HG03103 (cell line): ENCODE measurements at regions not wholly inside any gene's neighbourhood (a gene's known extent, or its start where the extent isn't known, plus 50 kb on each side); places are given as distances from the start of the nearest gene placed in this dataset.
"Not testable (repeated sequence)": the region's sequence is repeated elsewhere in the genome, so short reads cannot be mapped to it uniquely, and the experiment has no call there.

Source experiments
- ATAC-seq: cut with Tn5 transposase; IDR thresholded peaks from one replicate; pipeline ENCODE4 v1.9.1; 2021; ENCODE audit warnings: low read depth; ENCODE audit not compliant: unreplicated experiment

DNA sequence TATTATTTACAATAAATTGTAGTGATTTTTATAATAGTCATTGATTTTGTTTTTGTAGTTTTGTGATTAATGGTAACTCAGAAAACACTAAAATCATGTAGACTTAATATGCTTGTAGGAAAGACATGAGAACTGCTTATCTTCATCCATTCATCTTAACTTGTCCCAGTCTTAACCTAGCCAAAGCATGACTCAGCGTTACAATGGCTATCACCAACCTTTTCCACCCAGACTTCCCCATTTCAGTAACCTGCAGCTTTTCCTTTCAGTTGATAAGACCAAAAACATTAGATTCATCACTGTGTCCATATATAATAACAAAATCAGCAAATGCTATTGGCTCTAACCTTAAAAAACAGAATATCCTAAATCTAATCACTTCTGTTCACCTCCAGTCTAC lies 106.2 kb upstream of the KLF8 start:
- ATAC-seq = no peak

DNA sequence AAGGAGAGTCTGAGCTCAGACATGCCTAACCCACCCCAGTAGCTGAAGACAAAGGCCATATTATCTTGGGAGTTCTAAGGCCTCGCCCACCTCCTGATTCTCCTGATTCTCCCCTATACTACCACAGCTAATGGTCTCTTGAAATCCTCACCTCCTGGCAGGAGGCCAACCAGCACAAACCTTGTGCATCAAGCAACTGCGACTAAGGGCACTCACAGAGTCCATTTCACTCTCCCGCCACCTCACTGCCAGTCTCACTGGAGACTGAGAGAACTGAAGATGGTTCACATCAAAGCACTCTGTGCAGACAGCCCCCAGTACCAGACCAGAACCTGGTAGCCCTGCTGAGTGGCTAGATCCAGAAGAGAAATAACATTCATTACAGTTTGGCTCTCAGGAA lies 102.1 kb upstream of the KLF8 start:
- ATAC-seq = no peak

DNA sequence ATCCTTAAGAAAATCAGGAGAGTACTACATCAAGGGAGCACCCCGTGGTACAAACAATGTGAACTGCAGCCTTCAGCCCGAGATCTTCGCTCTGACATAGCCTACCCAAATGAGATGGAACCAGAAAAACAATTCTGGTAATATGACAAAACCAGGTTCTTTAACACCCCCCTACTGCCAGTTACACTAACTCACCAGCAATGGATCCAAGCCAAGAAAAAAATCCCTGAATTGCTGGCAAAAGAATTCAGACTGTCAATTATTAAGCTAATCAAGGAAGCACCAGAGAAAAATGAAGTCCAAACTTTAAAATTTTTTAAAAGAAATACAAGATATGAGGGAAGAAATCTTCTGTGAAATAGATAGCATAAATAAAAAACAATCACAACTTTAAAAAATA lies 101.7 kb upstream of the KLF8 start:
- no peak for ATAC-seq

DNA sequence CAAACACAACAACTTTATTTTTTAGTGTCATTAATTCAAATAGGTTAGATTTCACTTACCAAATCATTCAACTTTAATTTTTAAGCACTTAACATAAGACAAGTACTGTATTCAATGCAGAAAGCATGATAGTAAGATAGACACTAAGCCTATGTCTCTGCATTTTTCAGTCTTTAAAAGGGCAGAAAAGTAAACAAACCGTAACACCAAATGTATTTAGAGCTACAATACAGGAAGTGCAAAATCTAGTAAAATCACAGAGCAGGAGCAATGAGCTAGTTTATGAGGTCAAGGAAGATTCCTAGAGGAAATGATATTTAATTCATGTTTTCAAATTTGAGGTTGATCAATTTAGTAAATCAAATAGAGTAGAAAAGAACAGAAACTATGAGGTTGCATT lies 68.0 kb upstream of the KLF8 start:
- not testable (repeated sequence) for ATAC-seq
